SK-N-SH treated with all-trans-retinoic acid at 6 μM for 48 hours (cell line): ENCODE measurements at regions not wholly inside any gene's neighbourhood (a gene's known extent, or its start where the extent isn't known, plus 50 kb on each side); places are given as distances from the start of the nearest gene placed in this dataset.

Source experiments
- ATAC-seq: fragments of 200-7000 bp; cut with Tn5 transposase; 3 replicates; pipeline ENCODE4 v1.9.1; 2020; ENCODE audit warnings: mild to moderate bottlenecking, moderate library complexity
- ARNTL ChIP-seq: fragments of 450-650 bp; formaldehyde crosslinking; IDR thresholded peaks from 2 replicates; pipeline ENCODE4 v1.5.0; 2020; ENCODE audit warnings: low read depth, mild to moderate bottlenecking, moderate library complexity, borderline replicate concordance
- BACH2 ChIP-seq: fragments of 250-450 bp; sonication (Bioruptor Pico); IDR thresholded peaks from 2 replicates; pipeline ENCODE4 v1.9.0; 2021; ENCODE audit warnings: mild to moderate bottlenecking, borderline replicate concordance
- CREB5 ChIP-seq: fragments of 250-450 bp; sonication (Bioruptor Pico); IDR thresholded peaks from 2 replicates; pipeline ENCODE4 v1.5.1; 2020; ENCODE audit warnings: low read depth, mild to moderate bottlenecking, moderate library complexity
- CSDC2 ChIP-seq: fragments of 250-450 bp; sonication (Bioruptor Pico); IDR thresholded peaks from 2 replicates; pipeline ENCODE4 v1.5.0; 2020; ENCODE audit warnings: mild to moderate bottlenecking, moderate library complexity
- CSRNP3 ChIP-seq: fragments of 250-450 bp; sonication (Bioruptor Pico); IDR thresholded peaks from 2 replicates; pipeline ENCODE4 v1.5.1; 2021; ENCODE audit warnings: mild to moderate bottlenecking, moderate library complexity
- ESRRG ChIP-seq: fragments of 250-450 bp; sonication (Bioruptor Pico); IDR thresholded peaks from 2 replicates; pipeline ENCODE4 v1.6.1; 2021; ENCODE audit warnings: mild to moderate bottlenecking
- GLIS3 ChIP-seq: fragments of 250-450 bp; sonication (Bioruptor Pico); IDR thresholded peaks from 2 replicates; pipeline ENCODE4 v1.5.0; 2020; ENCODE audit warnings: mild to moderate bottlenecking, moderate library complexity
- ISL1 ChIP-seq: fragments of 250-450 bp; sonication (Bioruptor Pico); IDR thresholded peaks from 2 replicates; pipeline ENCODE4 v2.1.2; 2022; ENCODE audit warnings: mild to moderate bottlenecking, moderate library complexity
- OSR1 ChIP-seq: fragments of 250-450 bp; sonication (Bioruptor Pico); IDR thresholded peaks from 2 replicates; pipeline ENCODE4 v1.8.0; 2022; ENCODE audit warnings: moderate library complexity, mild to moderate bottlenecking, inconsistent platforms
- PATZ1 ChIP-seq: fragments of 250-450 bp; sonication (Bioruptor Pico); IDR thresholded peaks from 2 replicates; pipeline ENCODE4 v1.8.0; 2020; ENCODE audit warnings: mild to moderate bottlenecking, moderate library complexity, borderline replicate concordance
- POU6F1 ChIP-seq: fragments of 250-450 bp; sonication (Bioruptor Pico); IDR thresholded peaks from 2 replicates; pipeline ENCODE4 v1.8.0; 2021; ENCODE audit warnings: low read depth, mild to moderate bottlenecking, moderate library complexity, borderline replicate concordance
- PPARA ChIP-seq: fragments of 250-450 bp; sonication (Bioruptor Pico); IDR thresholded peaks from 2 replicates; pipeline ENCODE4 v1.5.0; 2020; ENCODE audit warnings: mild to moderate bottlenecking, borderline replicate concordance
- RARB ChIP-seq: fragments of 250-450 bp; sonication (Bioruptor Pico); IDR thresholded peaks from 2 replicates; pipeline ENCODE4 v1.8.0; 2021; ENCODE audit warnings: mild to moderate bottlenecking, moderate library complexity
- SNAI2 ChIP-seq: fragments of 250-450 bp; sonication (Bioruptor Pico); IDR thresholded peaks from 2 replicates; pipeline ENCODE4 v1.5.0; 2020; ENCODE audit warnings: mild to moderate bottlenecking, moderate library complexity
- TCF4 ChIP-seq: fragments of 250-450 bp; sonication (Bioruptor Pico); IDR thresholded peaks from 2 replicates; pipeline ENCODE4 v1.8.0; 2021; ENCODE audit warnings: mild to moderate bottlenecking, moderate library complexity, borderline replicate concordance
- TOX ChIP-seq: fragments of 250-450 bp; sonication (Bioruptor Pico); IDR thresholded peaks from 2 replicates; pipeline ENCODE4 v1.8.0; 2021; ENCODE audit warnings: mild to moderate bottlenecking, moderate library complexity, borderline replicate concordance
- TSHZ2 ChIP-seq: fragments of 250-450 bp; sonication (Bioruptor Pico); IDR thresholded peaks from 2 replicates; pipeline ENCODE4 v1.5.0; 2020; ENCODE audit warnings: mild to moderate bottlenecking, moderate library complexity
- ZC3H10 ChIP-seq: fragments of 250-450 bp; sonication (Bioruptor Pico); IDR thresholded peaks from 2 replicates; pipeline ENCODE4 v1.5.1; 2021; ENCODE audit warnings: mild to moderate bottlenecking, moderate library complexity
- ZFP3 ChIP-seq: fragments of 250-450 bp; sonication (Bioruptor Pico); IDR thresholded peaks from 2 replicates; pipeline ENCODE4 v1.5.0; 2020; ENCODE audit warnings: mild to moderate bottlenecking, moderate library complexity
- ZNF565 ChIP-seq: fragments of 450-650 bp; formaldehyde crosslinking; conservative IDR thresholded peaks from 2 replicates; pipeline ENCODE4 v1.5.0; 2020; ENCODE audit warnings: low read depth, mild to moderate bottlenecking, moderate library complexity

GRCh38 chr10:88212069-88212468 is 348.6 kb downstream of the PTEN start:
- TF ChIP-seq RARB (CRISPR knock-in tag) (no peak), BACH2 (no peak), POU6F1 (no peak), CSDC2 (CRISPR knock-in tag) (no peak), SNAI2 (CRISPR knock-in tag) (no peak), TCF4 (no peak)
- no peak for ATAC-seq

GRCh38 chr10:88213065-88213605 is 349.7 kb downstream of the PTEN start:
- TF ChIP-seq PATZ1 (CRISPR knock-in tag) (no peak), ZC3H10 (CRISPR knock-in tag) (no peak), CSRNP3 (CRISPR knock-in tag) (no peak), CREB5 (CRISPR knock-in tag) (no peak), ISL1 (CRISPR knock-in tag) (no peak), ESRRG (CRISPR knock-in tag) (no peak), ARNTL (no peak), RARB (CRISPR knock-in tag) (no peak), PPARA (CRISPR knock-in tag) (no peak), BACH2 (no peak), ZFP3 (CRISPR knock-in tag) (no peak), TOX (no peak), GLIS3 (CRISPR knock-in tag) (no peak), TSHZ2 (CRISPR knock-in tag) (no peak), ZNF565 (CRISPR knock-in tag) (no peak), OSR1 (CRISPR knock-in tag) (no peak), SNAI2 (CRISPR knock-in tag) (no peak)
- TF ChIP-seq, all 23 proteins: peak for 0

GRCh38 chr10:88216976-88217375 is 353.6 kb downstream of the PTEN start:
- ATAC-seq = no peak

More at GRCh38 chr10:88213065-88213605, 349.7 kb downstream of the PTEN start:
- ATAC-seq = no peak

More at GRCh38 chr10:88216976-88217375, 353.6 kb downstream of the PTEN start:
- TF ChIP-seq PATZ1 (CRISPR knock-in tag) = no peak
- no peak for TF ChIP-seq ARNTL
- TF ChIP-seq TCF4 = no peak
